ENCODE measurements at regions not wholly inside any gene's neighbourhood (a gene's known extent, or its start where the extent isn't known, plus 50 kb on each side); places are given as distances from the start of the nearest gene placed in this dataset.

- Histone ChIP-seq H3K4me1 (ENCODE audit: control insufficient read depth, insufficient read depth, low read length, unreplicated experiment) (peaks cover 63% of the 10 kb centered on the region), H3K79me2 (ENCODE audit: control insufficient read depth, insufficient read depth, low read length, unreplicated experiment) (no peaks in the 10 kb centered on the region), H3K27me3 (ENCODE audit: insufficient read depth, low read length) (no peaks in the 10 kb centered on the region), H3K27ac (ENCODE audit: low read depth, low read length) (peak overlapping the region; percentile 41), H3K36me3 (ENCODE audit: insufficient read depth, low read length) (no peaks in the 10 kb centered on the region), H3K4me3 (ENCODE audit: low read depth, low read length) (peak overlapping the region; percentile 12; the same call in 1 of the 2 replicates), H2AFZ (ENCODE audit: low read length, unreplicated experiment) (peak overlapping the region; percentile 64)
Observed at GRCh38 chr3:30231277-30232141, 374.9 kb upstream of the TGFBR2 start.

DNA sequence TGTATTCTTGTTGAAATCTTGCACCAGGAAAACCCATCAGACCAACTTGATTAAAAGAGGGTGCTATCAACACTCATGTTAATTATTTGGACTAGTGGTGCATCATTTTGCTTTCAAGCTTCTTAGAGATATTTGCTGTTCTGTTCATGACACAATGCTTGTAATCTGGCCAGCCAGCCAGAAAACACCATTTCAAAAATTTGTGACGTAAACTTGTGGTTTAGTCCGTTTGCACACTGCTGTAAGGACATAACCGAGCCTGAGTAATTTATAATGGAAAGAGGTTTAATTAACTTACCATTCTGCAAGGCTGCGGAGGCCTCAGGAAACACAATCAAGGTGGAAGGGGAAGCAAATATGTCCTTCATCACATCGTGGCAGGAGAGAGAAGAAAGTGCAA lies 374.3 kb upstream of the TGFBR2 start:
- Histone ChIP-seq H3K79me2 (ENCODE audit: control insufficient read depth, insufficient read depth, low read length, unreplicated experiment) (no peaks in the 10 kb centered on the region), H3K4me3 (ENCODE audit: low read depth, low read length) (peak overlapping the region; percentile 12; the same call in 1 of the 2 replicates), H3K36me3 (ENCODE audit: insufficient read depth, low read length) (no peaks in the 10 kb centered on the region), H2AFZ (ENCODE audit: low read length, unreplicated experiment) (peak overlapping the region; percentile 64), H3K4me1 (ENCODE audit: control insufficient read depth, insufficient read depth, low read length, unreplicated experiment) (peaks cover 56% of the 10 kb centered on the region), H3K27ac (ENCODE audit: low read depth, low read length) (peak overlapping the region; percentile 41), H3K27me3 (ENCODE audit: insufficient read depth, low read length) (no peaks in the 10 kb centered on the region)

GRCh38 chr3:30233913-30234646 lies 372.3 kb upstream of the TGFBR2 start:
- H3K27ac ChIP-seq (ENCODE audit: low read depth, low read length), result peak overlapping the region; percentile 48
- no peaks in the 10 kb centered on the region for H3K27me3 ChIP-seq (ENCODE audit: insufficient read depth, low read length)
- H3K79me2 ChIP-seq (ENCODE audit: control insufficient read depth, insufficient read depth, low read length, unreplicated experiment), result no peaks in the 10 kb centered on the region
- H2AFZ ChIP-seq (ENCODE audit: low read length, unreplicated experiment), result peak overlapping the region; percentile 33
- H3K4me1 ChIP-seq (ENCODE audit: control insufficient read depth, insufficient read depth, low read length, unreplicated experiment), result peaks cover 39% of the 10 kb centered on the region
- H3K36me3 ChIP-seq (ENCODE audit: insufficient read depth, low read length), result peaks cover 6% of the 10 kb centered on the region; the same call in 1 of the 2 replicates
- H3K4me3 ChIP-seq (ENCODE audit: low read depth, low read length), result no peak overlapping the region

- Histone ChIP-seq H3K4me3 (ENCODE audit: low read depth, low read length) (no peak overlapping the region), H3K4me1 (ENCODE audit: control insufficient read depth, insufficient read depth, low read length, unreplicated experiment) (peaks cover 36% of the 10 kb centered on the region), H3K36me3 (ENCODE audit: insufficient read depth, low read length) (peaks cover 6% of the 10 kb centered on the region; the same call in 1 of the 2 replicates), H2AFZ (ENCODE audit: low read length, unreplicated experiment) (no peak overlapping the region), H3K79me2 (ENCODE audit: control insufficient read depth, insufficient read depth, low read length, unreplicated experiment) (no peaks in the 10 kb centered on the region), H3K27ac (ENCODE audit: low read depth, low read length) (no peak overlapping the region), H3K27me3 (ENCODE audit: insufficient read depth, low read length) (no peaks in the 10 kb centered on the region)
Observed at GRCh38 chr3:30236011-30236410, 370.4 kb upstream of the TGFBR2 start.

GRCh38 chr3:30241721-30242120 lies 364.7 kb upstream of the TGFBR2 start:
- Histone ChIP-seq H3K36me3 (ENCODE audit: insufficient read depth, low read length) (peaks cover 6% of the 10 kb centered on the region; the same call in 1 of the 2 replicates), H2AFZ (ENCODE audit: low read length, unreplicated experiment) (no peak overlapping the region), H3K27ac (ENCODE audit: low read depth, low read length) (no peak overlapping the region), H3K4me1 (ENCODE audit: control insufficient read depth, insufficient read depth, low read length, unreplicated experiment) (peaks cover 7% of the 10 kb centered on the region), H3K4me3 (ENCODE audit: low read depth, low read length) (no peak overlapping the region), H3K27me3 (ENCODE audit: insufficient read depth, low read length) (no peaks in the 10 kb centered on the region), H3K79me2 (ENCODE audit: control insufficient read depth, insufficient read depth, low read length, unreplicated experiment) (no peaks in the 10 kb centered on the region)

DNA sequence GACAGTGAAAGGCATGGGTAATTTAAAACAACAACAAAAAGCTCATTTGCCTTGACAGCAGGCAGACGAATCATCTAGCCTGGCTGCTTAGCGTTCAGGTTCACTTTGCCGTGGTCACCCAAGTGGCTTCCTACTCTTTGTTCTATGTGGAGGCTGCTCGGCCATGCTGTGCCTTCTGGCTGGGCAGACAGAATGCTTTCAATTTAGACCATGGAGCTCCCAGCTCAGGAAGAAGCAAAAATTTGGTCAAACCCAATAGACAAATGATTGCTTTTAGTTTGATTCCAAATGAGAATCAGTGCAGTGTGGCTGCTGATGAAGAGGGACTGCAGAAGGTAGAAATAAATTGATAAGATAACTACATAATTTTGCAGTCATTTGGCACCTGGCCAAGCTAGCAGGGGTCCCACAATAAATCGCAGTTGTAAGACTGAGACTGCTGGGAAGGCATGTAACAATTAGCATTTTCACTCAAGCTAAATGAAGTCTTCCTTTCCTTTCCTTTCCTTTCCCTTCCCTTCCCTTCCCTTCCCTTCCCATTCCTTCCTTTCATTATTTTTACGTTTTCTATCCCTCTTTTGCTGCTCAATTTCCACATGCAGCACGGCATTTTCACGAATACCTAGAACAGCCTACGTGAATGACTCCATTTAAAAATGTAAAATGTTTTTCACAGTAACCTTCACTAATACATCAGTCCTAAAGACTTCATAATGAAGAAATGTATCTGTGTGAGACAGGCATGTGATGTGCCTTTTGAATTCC lies 360.4 kb upstream of the TGFBR2 start:
- H3K27ac ChIP-seq (ENCODE audit: low read depth, low read length), result no peak overlapping the region
- H3K4me1 ChIP-seq (ENCODE audit: control insufficient read depth, insufficient read depth, low read length, unreplicated experiment), result peaks cover 11% of the 10 kb centered on the region
- H3K4me3 ChIP-seq (ENCODE audit: low read depth, low read length), result no peak overlapping the region
- H3K79me2 ChIP-seq (ENCODE audit: control insufficient read depth, insufficient read depth, low read length, unreplicated experiment), result no peaks in the 10 kb centered on the region
- no peaks in the 10 kb centered on the region for H3K27me3 ChIP-seq (ENCODE audit: insufficient read depth, low read length)
- no peaks in the 10 kb centered on the region for H3K36me3 ChIP-seq (ENCODE audit: insufficient read depth, low read length)
- peak overlapping the region; percentile 28 for H2AFZ ChIP-seq (ENCODE audit: low read length, unreplicated experiment)

- Histone ChIP-seq H2AFZ (ENCODE audit: low read length, unreplicated experiment) (peak overlapping the region; percentile 93), H3K27me3 (ENCODE audit: insufficient read depth, low read length) (no peaks in the 10 kb centered on the region), H3K79me2 (ENCODE audit: control insufficient read depth, insufficient read depth, low read length, unreplicated experiment) (no peaks in the 10 kb centered on the region), H3K4me3 (ENCODE audit: low read depth, low read length) (peak overlapping the region; percentile 33; the same call in 1 of the 2 replicates), H3K27ac (ENCODE audit: low read depth, low read length) (no peak overlapping the region; the same call in 1 of the 2 replicates), H3K36me3 (ENCODE audit: insufficient read depth, low read length) (no peaks in the 10 kb centered on the region), H3K4me1 (ENCODE audit: control insufficient read depth, insufficient read depth, low read length, unreplicated experiment) (peaks cover 4% of the 10 kb centered on the region)
Observed at GRCh38 chr3:30248423-30248822, 358.0 kb upstream of the TGFBR2 start.

DNA sequence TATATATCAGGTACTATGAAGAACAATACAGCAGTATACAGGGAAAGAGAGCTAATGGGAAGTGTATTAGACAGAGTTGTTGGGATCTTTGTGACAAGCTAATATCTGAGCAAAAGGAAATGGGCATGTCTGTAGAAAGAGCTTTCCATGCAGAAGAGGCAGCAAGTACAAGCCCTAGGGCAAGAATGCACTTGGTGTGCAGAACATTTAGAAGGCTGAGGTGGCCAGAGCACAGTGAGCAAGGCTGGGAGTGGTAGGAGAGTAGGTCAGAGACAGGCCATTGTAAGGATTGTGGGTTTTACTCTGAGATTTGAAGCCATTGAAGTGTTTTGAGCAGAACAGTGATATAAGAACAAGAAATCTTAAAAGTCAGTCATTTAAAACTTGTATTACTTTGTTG lies 353.9 kb upstream of the TGFBR2 start:
- H3K27ac ChIP-seq (ENCODE audit: low read depth, low read length), result no peak overlapping the region
- no peaks in the 10 kb centered on the region for H3K27me3 ChIP-seq (ENCODE audit: insufficient read depth, low read length)
- H3K36me3 ChIP-seq (ENCODE audit: insufficient read depth, low read length), result no peaks in the 10 kb centered on the region
- H3K79me2 ChIP-seq (ENCODE audit: control insufficient read depth, insufficient read depth, low read length, unreplicated experiment), result no peaks in the 10 kb centered on the region
- H2AFZ ChIP-seq (ENCODE audit: low read length, unreplicated experiment), result no peak overlapping the region
- no peak overlapping the region for H3K4me3 ChIP-seq (ENCODE audit: low read depth, low read length)
- peaks cover 4% of the 10 kb centered on the region for H3K4me1 ChIP-seq (ENCODE audit: control insufficient read depth, insufficient read depth, low read length, unreplicated experiment)

GRCh38 chr3:30253832-30254231 lies 352.6 kb upstream of the TGFBR2 start:
- Histone ChIP-seq H3K36me3 (ENCODE audit: insufficient read depth, low read length) (no peaks in the 10 kb centered on the region), H3K4me3 (ENCODE audit: low read depth, low read length) (no peak overlapping the region), H3K27me3 (ENCODE audit: insufficient read depth, low read length) (no peaks in the 10 kb centered on the region)

DNA sequence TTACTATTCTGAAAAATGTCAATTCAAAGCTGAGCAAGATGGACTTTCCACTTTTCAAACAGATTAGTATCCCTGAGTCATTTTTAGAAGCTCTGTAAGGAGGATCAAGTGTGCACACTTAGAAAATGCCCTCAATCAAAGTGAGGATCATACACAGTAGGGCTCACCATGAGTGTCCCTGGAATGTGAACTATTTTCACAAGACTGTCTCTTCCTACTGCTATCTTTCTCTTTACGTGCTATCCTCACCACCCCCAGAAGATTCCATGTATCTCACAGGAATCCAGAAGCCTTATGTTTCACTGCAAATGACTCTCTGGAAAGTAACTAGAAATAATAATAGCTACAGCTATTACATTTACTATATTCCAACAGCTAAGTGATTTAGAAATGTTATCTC lies 349.9 kb upstream of the TGFBR2 start:
- Histone ChIP-seq H3K79me2 (ENCODE audit: control insufficient read depth, insufficient read depth, low read length, unreplicated experiment) (no peaks in the 10 kb centered on the region), H2AFZ (ENCODE audit: low read length, unreplicated experiment) (no peak overlapping the region), H3K36me3 (ENCODE audit: insufficient read depth, low read length) (no peaks in the 10 kb centered on the region), H3K4me1 (ENCODE audit: control insufficient read depth, insufficient read depth, low read length, unreplicated experiment) (peaks cover 21% of the 10 kb centered on the region), H3K4me3 (ENCODE audit: low read depth, low read length) (no peak overlapping the region), H3K27ac (ENCODE audit: low read depth, low read length) (no peak overlapping the region), H3K27me3 (ENCODE audit: insufficient read depth, low read length) (no peaks in the 10 kb centered on the region)

More at GRCh38 chr3:30253832-30254231, 352.6 kb upstream of the TGFBR2 start:
- Histone ChIP-seq H3K79me2 (ENCODE audit: control insufficient read depth, insufficient read depth, low read length, unreplicated experiment) (no peaks in the 10 kb centered on the region), H3K4me1 (ENCODE audit: control insufficient read depth, insufficient read depth, low read length, unreplicated experiment) (peaks cover 4% of the 10 kb centered on the region), H2AFZ (ENCODE audit: low read length, unreplicated experiment) (no peak overlapping the region), H3K27ac (ENCODE audit: low read depth, low read length) (no peak overlapping the region)
